COR-L47 (cell line): ENCODE measurements at regions not wholly inside any gene's neighbourhood (a gene's known extent, or its start where the extent isn't known, plus 50 kb on each side); places are given as distances from the start of the nearest gene placed in this dataset.

Experiments
- DNase-seq: peaks from one replicate; lab custom pipeline; 2025; lab: John Stamatoyannopoulos, UW

- DNase-seq, result no peak
These were observed 221.4 kb upstream of the TRIB2 start for GRCh38 chr2:12495247-12495868.

GRCh38 chr2:12498286-12498685 is 218.4 kb upstream of the TRIB2 start:
- no peak for DNase-seq

- DNase-seq, result no peak
These were observed 218.0 kb upstream of the TRIB2 start for GRCh38 chr2:12498704-12499103.

DNA sequence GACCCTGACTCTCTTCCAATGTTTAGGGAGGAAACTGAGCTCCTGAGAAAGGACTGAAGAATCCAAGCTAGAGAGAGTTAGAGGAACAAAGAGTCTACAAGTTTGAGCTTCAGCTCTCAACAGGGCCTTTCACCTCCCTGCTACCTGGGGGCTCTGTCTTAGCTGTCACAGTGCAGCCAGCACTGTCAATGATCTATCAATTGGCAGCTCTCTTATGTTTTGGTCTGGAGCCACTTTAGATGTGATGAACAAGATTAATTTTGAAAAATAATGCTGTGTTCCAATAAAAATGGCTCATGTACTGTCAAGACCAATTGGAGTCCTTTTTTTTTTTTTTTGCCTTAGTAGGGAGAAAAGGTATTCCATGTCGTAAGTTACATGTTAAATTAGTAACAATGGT is 215.8 kb upstream of the TRIB2 start:
- DNase-seq, result no peak

DNA sequence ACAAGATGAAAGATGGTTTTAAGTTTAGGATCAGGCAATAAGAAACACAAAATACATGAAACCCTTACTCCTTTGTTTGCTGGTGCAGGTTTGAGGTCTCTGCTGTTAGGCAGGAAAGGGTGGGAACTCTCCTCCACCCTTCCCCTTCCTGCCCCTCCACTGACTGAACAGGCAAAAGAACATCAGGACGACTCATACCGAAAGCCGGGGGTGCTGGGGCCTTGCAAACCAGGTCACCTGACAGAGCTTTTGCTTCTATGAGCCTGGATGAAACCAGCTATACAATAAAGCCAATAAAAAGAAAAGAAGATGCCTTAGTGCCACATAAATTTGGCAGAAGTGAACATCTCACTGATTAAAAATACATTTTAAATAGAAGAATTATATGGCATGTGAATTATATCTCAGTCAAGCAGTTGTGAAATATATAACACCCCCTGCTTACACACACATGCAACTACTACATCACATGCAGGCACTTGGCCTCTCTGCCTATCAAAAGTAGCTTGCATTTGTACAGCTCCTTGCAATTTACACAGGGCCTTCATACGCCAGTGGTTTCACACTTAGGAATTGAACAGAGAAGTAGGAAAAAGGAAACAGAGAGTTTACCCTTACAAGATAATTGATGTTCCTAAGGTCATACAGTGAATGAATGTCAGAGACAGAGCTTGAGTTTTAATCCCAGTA is 215.1 kb upstream of the TRIB2 start:
- DNase-seq, result no peak

DNA sequence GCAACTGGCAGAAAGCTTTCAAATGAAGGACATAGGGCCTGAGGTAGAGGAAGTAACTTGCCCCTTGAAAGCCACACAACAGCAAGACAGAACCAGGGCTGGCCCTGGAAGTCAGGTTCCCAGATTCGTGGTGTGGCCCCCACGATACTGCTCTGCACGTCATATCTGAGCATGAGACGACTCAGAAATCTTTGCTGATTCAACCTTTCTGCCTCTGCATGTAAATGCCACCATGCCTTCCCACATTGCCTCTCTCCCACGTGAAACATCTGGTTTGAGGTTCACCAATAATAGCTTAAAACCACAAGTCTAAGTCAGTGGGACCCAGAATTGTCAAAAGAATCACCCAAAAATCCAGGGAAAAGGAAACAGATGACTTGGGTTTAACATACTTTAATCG is 214.0 kb upstream of the TRIB2 start:
- no peak for DNase-seq

DNA sequence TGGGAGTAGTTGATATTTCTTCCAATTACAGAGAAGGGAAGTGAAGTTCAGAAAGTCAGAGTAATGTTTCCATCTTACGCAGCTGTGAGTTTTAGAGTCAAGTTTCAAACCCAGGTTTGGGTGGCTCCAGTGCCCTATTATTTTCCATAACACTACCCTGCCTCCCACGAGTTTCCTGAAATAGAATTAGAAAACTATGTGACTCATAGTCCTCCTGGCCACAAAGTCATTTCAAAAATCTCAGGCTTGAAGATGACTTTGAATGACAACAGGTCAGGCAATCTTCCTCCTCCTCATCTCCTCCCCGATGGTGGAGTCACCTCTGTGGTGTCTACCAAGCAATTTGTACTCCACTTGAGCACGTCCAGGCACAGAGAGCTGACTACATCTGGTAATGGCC is 212.3 kb upstream of the TRIB2 start:
- no peak for DNase-seq

DNA sequence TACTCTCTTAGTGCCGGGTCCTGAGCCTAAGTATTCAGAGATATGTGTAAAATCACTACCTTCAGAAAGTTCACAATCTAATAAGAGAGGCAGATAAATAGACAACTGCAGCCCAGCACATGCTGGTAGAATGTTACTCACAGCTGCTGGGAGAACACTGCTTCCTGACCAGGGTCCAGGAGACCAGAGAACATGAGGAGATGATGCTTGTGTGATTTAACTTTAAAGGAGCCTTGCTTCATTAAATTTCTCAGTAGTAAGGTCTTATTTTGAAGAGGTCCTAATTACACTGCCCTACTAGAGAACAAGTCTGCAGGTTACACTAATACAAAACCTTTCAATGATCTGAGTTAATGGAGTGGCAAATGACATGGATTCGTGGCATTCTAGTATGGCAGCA is 209.9 kb upstream of the TRIB2 start:
- no peak for DNase-seq

DNA sequence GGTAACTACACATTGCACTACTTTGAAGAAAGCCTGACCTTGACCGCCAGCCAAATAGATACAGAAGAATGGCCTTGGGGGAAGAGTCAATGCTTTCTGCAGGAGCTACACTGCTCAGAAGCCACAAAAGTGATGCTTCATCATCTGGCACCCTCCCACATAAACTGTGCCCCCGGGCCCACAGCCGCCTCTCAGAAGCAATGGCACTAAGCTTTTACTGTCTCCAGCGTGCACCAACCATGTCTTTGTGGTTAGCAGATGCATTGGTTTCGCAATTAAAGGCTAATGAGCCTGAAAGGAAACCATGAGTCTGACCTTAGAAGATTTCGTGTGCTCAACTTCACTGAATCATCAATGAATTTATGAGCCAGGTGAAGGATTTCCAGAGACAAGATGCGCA is 209.4 kb upstream of the TRIB2 start:
- DNase-seq, result no peak

DNA sequence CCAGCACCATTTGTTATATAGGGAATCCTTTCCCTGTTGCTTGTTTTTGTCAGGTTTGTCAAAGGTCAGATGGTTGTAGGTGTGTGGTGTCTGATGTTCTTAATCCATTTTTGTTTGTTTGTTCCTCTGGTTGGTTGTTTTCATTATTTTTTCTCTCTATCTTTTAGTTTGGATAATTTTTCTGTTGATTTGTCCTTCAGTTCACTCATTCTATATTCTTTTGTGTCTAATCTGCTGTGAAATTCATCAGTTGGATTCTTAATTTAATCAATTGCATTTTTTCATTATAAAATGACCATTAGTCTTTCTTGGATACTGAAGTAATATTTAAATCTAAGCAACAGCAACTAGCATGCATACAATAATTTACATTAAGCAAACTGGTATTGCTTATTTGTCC is 206.7 kb upstream of the TRIB2 start:
- no peak for DNase-seq

GRCh38 chr2:12513339-12513738 is 203.4 kb upstream of the TRIB2 start:
- DNase-seq, result no peak

DNA sequence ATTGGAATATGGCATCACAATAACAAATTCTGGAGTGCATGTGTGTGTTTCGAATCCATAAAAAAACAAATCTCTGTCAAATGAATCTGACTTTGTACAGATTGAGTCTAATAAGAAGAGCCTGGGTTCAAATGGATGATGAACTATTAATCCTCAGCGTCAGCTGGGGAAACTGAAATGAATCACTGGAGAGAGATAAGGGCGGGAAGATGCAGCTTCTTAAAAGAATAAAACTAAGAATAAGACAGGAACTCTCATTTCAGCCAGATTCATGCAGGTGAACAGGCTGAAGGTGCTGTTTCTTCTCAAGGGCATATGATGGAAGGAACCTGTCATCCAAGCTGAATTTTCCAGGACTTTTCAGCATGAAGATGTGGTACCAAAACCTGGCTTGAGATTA is 202.6 kb upstream of the TRIB2 start:
- DNase-seq, result no peak

DNA sequence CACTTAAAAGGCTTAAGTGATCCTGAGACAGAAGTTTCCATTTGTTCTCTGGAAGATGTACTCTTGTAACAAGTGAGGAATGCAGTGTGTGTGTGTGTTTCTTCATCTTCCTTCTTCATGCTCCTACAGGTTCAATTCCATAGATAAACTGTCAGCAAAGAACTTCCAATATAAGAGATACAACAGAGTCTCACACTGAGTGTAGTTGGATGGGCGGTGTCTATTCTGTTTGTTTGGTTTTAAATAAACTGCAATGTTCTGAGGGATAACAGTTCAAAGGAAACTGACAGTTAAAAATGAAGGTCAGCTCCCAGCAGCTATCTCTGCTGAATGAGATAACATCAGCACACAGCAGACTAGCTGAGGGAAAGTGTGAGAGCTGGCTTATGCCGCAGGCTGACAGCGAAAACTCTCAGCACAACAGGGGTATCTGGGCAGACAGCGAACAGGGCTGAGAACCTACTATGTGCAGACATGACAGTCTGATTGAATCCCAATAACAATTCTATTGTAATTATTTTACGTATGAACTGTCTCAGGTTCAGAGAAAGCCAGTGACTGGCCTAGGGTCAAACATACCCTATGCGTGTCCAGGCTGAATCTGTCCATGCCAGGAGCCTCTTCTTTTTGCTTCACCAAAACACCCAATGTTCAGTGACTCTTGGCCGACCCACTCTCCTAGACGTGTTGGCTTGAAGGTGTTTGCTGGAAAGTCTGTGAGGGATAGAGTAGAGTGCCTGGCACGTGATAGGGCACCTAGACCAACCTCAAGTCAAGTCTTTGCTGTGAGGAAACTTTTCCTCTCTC is 201.9 kb upstream of the TRIB2 start:
- DNase-seq, result no peak

DNA sequence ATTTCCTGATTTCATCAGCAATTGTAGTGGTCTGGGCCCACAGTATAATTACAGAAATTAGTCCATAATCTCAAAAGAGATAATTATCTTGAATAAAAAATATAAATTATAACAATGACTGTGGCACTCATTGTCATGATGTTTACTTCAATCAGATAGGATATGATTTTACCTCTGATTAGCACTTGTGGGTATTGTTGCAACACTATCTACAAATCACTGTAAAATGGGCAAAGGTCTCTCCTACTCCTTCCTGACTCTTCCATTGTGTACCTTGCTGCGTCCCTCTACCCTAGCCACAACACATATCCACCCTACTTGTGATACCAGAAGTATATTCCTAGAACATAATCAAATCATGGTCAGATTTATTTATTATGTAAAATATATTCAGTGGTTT is 200.9 kb upstream of the TRIB2 start:
- peak; percentile 25 for DNase-seq

DNA sequence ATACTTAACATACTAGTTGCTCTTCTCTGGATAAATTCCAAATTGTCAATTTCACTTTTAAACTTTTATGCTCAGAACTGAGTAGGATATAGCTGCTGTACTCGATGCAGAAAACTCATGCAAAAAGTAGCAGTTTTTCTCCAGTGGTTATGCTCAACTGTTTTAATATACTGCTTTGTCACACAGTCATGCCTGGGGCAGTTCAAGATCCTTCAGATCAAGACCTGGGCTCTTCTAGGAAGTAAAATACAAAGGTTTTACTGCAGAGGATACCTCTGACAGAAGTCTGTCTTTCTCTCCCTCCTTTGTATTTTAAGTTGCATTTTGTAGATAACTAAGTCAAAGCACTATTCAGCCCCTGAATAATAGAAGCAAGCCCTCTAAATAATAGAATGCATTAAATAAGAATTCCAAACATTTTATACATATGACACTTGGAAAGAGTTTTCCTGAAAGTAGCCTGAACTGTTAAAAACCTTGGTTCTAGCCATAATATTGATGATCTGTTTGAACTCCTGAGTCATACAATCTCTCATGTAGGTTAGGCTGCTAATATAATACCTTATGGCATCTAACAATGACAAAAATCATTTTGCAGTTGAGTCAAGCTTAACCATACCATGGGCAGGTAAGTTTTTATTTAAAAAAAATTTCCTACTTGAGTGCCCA is 183.3 kb upstream of the TRIB2 start:
- no peak for DNase-seq

DNA sequence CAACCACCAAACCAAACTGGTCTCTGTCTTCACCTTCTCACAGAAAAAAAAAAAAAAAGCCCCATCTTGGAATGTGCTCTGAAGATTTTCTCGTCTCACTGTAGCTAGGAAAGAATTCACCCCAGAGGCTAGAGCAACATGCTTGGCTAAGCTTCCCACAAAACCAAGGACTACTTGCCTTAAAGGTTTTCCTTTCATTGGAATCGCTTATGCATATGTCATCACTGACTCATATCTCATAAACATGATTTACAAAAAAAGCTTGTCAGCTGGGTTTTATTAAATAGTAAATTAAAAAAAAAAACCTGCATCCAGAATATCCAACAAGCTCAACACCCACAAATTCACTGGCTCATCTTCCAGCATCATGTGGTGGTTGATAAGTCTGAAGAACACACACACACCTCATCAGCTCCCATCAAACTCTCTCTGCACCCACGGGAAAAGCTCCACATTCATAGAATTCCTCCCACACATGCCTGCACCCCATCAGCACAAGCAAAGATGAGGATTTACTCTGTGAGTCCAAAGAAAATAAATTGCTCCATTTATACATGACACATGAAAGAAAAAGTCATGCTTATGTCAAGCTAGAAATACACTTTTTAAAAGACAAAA is 182.0 kb upstream of the TRIB2 start:
- no peak for DNase-seq

DNA sequence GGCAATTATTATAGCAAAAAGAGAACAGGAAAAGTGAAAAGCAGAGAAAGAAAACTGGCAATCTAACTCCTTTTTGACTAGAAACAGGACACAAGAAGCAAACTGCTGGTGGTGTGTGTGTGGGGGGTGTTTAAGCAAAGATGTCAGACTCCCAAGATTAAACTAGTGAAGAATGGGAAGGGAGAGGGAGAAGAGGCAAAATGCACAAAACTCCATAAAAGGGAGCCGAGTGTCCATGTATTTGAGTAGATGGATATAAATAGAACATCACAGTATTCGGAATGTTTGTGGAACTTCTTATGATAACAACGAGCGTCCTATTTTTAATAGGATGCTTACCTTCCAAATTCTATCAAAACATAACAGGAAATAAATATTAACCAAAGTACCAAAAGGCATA is 179.8 kb upstream of the TRIB2 start:
- DNase-seq, result no peak

DNA sequence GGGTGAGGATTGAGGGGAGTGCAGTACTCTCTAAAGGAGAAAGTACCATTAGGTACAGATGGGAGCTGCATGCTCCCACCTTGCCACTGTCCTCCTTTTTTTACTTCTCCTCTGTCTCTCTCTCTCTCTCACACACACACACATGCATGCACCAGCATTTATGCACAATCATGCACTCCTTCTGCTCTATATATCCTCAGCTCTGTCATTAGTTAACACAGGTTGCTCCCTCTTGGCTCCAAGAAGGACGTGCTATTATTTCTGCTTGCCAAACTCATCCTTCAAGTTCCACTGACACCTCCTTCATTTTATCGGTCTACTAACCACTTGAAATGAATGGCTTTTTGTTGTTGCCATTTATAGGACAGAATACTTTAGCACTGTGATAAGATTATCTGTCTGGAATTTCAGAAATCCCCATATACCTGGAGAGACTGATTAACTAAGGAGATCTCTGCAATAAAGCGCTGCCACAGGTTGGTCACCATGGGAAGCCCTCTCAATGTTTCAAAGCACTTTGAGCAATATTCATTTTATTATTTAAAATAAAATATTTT is 178.5 kb upstream of the TRIB2 start:
- no peak for DNase-seq

GRCh38 chr2:12539336-12539735 is 177.4 kb upstream of the TRIB2 start:
- no peak for DNase-seq

- DNase-seq, result no peak
These were observed 176.8 kb upstream of the TRIB2 start for GRCh38 chr2:12539776-12540562.
